GM12892 (cell line): ENCODE measurements at regions not wholly inside any gene's neighbourhood (a gene's known extent, or its start where the extent isn't known, plus 50 kb on each side); places are given as distances from the start of the nearest gene placed in this dataset.

Experiments used
- POLR2A ChIP-seq: IDR thresholded peaks from 2 replicates; pipeline ENCODE4 v1.6.1; 2011; ENCODE audit warnings: low read depth, low read length, control low read depth
- POLR2AphosphoS5 ChIP-seq: IDR thresholded peaks from 2 replicates; pipeline ENCODE4 v1.6.1; 2011; ENCODE audit warnings: low read depth, low read length, control low read depth
- TAF1 ChIP-seq: IDR thresholded peaks from 2 replicates; pipeline ENCODE4 v1.6.1; 2011; ENCODE audit warnings: low read depth, mild to moderate bottlenecking, control low read depth, low read length, borderline replicate concordance

DNA sequence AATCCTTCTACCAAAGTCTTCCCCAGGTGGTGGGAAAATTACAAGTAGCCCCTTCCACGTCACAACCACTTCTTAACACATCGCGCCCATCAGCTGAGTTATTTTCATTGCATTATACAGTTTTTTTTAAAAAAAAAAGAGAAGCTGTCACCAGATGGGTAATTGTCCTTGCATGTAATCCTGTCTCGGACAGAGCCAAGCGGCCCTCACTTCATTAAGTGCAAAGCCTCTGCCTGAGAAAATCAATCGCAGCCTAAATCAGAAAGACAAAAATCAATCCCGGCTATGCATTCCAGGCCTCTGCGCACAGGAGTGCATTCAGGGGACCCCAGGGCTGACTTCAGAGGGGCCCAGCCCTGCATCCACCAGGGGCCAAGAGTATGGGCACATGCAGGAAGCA, 538.9 kb downstream of the NPHP4 start:
- no peak for TF ChIP-seq POLR2A
- no peak for TF ChIP-seq TAF1
- TF ChIP-seq POLR2AphosphoS5: no peak
